Midbrain (tissue), 1 donor: ENCODE measurements at regions not wholly inside any gene's neighbourhood (a gene's known extent, or its start where the extent isn't known, plus 50 kb on each side); places are given as distances from the start of the nearest gene placed in this dataset.

Experiments
- DNase-seq: peaks from one replicate; lab custom pipeline; 2025; lab: John Stamatoyannopoulos, UW

DNA sequence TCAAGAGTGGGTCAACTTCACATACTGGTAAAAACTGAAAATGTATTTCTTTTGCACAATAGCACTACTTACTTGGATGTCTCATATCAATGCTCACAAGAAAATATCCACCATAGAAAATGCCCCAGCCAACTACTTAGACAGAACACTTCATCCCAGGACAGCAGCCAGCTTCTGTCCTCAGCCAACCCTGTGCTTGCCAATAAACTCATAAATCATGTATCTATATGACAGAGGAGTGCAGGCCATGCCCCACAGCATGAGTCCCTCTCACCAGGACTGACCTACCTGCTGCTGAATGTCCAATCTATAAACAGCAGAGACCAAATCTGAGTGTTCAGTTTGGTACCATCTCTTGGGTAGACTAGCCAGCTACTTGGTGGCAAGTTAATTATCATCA is 179.3 kb downstream of the OMA1 start:
- no peak for DNase-seq

DNA sequence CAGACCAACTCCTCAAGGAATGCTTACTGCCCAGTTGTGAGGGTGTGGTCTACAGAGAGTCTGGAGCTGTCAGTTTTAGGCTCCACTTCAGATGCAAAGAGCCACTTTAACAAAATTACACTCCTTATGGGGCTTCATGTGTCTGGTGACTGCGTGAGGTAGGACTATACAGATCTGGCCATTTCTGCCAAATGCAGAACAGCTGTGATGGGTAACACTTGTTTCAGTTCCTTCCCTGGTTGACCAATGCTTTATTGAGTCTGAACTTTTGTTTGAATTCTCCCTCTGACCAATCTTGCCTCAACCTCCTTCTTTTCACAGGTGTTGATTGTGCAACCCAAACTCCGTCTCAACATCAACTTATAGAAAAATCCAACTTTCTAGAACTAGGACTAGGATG is 181.2 kb downstream of the OMA1 start:
- no peak for DNase-seq

DNA sequence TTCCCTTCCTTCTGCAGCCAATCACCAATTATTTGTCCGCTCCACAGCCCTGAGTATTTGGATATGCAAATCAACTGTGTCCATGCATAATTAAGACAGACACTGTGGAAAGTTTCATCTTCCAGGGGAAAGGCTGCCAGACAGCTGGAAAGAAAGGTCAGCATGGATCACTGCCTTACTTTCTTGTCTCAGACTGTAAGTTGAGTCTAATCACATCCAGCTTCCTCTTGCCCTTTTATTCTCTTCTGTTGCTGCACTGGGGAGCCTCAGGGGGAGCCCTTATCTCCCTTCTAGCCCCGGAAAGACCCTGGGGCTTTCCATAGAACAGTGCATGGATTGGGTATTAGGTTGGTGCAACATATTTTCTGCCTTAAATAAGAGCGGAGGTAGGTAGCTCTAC is 182.9 kb downstream of the OMA1 start:
- no peak for DNase-seq

DNA sequence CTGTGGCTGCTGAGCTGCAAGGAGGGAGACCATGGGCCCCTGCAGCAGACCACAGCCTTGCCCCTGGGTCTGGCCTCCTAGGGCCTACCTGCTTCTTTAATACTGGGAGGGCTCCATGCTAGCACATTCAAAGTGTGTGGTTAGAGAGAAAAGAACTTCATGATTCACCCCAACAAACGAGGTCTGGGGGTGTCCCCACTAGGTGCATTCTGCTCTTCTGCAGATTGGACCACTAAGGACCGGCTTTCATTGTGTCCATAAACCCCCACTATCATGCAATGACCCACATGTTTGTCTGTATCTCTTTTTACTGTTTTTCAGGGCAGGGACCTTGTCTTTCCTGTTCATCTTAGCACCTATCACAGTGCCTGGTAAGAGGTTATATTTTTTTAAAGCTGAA is 185.4 kb downstream of the OMA1 start:
- no peak for DNase-seq

DNA sequence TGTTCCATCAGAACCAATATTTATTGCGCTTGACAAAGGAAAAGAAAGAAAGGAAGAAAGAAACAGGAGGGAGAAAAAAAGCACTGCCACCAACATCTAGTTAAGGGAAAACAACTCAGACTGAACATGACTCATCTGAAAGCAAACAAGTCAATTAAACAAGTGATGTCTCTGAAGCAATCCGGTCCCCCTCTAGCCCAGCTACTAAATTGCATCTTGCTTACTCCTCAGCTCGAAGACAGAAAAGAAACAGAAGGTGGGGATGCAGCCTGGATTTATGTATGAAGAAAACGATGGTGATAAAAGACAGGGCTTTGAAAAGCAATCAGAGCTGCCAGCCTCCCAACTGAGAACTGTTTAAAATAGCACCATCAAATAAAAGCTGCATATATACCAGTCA is 188.2 kb downstream of the OMA1 start:
- no peak for DNase-seq

DNA sequence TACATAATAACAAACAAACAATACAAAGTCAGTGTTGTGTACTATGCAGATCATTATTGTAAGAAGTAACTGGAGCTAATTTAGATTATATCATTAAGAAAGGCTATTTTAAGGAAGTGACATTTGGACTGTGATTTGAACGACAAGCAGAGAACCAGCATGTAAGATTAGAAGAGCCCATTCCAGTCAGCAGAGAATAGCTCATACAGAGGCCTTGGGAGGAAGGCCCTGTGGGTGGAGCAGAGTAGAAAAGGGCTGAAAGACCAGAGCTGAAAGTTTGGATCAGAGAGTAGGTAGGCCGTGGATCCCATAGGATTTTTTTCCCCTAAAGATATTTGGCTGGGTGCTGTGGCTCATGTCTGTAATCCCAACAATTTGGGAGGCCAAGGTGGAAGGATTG is 190.1 kb downstream of the OMA1 start:
- DNase-seq, result no peak

DNA sequence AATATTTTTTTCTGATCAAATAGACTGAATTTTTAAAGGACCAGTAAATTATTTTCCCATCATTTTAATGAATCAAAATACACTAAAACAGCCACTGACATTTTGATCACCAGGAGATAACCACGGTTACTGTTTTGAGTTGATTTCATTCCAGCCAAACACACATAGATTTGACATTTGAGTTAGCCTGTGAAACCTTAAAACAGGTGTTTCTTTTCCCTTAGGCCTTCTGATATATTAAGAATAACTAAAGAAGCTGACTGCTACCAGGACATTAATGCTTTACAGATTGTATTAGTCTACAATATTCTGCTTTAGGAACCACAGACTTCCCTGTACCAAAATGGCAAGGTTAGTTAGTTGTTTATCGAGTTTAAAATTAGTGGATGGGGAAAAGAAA is 193.4 kb downstream of the OMA1 start:
- DNase-seq, result no peak

DNA sequence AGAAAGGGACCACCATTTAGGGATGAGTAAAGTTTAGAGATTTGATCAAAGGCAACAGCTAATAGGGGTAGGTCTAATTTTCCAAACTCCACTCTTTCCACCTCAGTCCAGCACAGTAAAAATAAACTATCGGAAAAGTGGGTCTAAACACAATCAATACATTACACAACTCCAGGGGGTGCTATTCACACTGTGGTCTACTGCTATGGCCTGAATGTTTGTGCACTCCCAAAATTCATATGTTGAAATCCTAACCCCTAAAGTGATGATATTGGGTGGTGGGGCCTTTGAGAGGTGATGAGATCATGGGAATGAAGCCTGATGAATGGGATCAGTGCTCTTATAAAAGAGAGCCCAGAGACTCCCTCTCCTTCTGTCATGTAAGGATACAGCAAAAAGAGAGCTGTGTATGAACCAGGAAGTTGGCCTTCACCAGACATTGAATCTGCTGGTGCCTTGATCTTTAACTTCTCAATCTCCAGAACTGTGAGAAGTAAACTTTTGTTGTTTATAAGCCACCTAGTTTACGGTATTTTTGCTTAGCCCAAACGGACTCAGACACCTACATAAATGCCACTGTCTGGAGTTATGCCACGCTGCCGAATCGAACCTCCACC is 193.9 kb downstream of the OMA1 start:
- no peak for DNase-seq

DNA sequence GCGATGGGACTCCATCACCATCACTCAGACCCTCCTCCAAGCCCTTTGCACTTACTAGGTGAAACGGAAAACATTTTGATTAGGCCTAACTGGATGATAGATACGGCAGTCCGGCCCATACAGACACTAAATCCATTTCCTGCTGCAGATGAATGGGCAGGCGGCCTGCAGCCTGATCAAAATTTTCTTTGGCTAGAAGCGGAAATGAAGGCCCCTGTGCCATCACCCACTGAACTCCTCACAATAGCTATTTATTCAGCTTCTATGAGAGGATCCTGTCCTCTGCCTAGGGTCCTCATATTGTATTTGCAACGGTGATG is 200.5 kb downstream of the OMA1 start:
- DNase-seq, result no peak

DNA sequence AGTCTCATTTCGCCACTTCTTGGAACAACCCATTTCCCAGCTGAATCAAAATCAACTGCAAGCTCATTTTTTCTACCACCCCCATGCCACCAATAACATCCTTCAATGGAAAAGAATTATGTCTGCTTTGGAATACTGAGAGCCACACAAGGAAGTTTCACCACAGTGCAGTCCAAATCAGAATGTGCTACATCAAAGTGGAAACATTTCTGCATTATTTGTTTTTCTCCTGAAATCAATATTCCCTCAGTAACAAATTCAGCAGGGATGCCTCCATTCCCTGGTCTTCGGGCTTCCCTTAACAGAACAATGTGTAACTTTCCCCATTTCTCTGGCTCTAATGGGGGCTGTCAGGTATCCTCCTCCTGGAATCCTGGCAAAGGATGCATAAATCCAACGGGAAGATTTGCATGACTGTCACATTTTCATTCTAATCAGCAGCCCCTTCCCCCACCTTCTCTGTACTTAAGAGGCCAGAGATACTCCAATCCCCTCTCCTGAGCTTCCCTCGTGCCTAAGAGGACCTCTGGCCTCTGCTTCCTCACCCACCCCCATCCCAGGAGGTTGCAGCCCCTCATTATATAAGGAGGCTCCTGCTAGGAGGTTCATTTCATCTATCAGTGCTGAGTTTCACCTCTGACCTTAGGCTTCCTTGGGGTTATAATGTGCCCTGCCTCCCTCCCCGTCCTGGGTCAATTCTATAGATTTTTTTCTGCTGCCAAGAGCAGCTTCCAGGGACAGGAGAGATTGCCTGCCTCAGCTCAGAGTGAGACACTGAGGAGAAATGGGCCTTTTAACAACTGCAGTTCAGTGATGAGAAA is 201.1 kb downstream of the OMA1 start:
- no peak for DNase-seq

DNA sequence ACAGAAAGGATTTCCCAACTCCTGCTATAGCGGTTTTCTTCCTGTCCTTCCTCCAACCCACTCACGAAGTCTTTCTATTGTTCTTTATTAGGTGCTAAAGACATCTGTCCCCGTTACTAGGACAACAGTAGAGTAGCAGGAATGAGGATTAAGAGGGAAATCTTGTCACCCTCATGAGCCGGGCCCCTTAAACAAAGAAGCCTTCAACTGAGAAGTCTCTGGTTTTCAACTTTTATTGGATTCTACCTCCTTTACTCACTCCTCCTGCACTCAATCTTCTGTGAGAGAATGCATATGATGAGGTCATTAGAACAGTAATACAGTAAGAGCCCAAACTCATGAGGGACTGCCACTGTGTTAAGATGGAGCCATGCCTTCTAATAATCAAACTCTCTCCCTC is 206.3 kb downstream of the OMA1 start:
- DNase-seq, result no peak

DNA sequence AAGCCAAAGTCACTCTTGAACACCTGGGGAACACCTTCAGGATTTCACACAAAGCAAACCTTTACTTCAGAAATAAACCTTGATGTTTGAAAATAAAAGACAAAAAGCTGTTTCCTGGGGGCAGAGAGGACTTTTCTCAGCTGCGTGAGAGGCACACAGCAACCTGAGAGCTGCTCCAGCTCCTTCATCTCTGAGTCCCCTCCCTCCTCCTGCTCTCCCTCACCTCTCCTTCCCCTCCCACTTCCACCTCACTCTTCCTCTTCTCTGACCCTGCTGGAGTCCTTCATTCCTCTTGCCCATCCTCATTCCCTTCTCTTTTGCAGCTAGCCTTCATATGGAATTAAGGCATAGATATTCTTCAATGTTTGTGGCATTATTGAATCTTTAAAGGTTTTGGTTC is 208.4 kb downstream of the OMA1 start:
- DNase-seq, result no peak

DNA sequence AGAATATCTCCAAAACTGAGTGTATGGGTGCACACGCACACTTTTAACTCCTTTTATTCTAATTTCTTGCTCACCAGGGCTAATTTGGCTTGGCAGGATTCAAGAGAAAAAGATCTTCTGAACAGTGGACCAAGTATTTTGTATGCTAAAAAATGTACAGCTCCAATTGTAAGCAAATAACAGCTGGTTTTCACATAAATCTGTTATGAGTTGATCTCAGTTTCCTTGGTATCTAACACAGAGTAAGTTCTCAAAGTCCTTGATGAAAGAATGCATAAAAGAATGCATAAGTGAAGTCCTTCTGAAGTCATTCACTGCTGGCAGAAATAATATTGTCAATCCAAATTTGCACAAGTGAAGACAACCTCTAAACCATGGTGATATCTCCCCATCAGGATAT is 213.0 kb downstream of the OMA1 start:
- DNase-seq, result no peak

DNA sequence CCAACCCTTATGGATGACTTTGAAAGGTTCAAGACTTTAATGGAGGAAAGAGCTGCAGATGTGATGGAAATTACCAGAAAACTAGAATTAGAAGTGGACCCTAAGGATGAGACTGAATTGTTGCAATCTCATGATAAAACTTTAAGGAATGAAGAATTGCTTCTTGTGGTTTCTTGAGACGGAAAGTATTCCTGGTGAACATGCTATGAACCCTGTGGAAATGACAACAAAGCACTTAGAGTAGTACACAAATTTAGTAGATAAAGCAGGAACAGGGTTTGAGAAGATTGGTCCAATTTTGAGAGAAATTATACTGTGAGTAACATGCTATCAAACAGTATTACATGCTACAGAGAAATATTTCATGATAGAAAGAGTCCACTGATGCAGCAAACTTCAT is 215.4 kb downstream of the OMA1 start:
- DNase-seq, result no peak

DNA sequence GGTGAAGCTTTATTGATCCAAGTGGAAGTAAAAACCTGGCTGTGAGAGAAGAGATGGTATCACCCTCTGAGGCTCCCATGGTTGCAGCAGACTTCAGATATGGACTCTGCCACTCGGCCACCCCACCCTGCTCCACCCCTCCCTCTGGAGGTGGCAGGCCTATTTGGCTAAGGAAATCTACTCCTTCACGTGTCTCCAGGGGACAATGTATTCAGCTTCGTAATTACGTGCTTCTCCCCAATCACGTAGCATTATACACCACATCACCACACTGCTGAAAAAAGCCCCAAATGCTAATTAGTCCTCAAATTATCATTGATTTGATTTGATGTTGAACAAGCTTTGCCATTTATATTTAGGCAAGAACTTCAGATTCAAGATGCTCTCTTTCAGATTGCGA is 220.7 kb downstream of the OMA1 start:
- DNase-seq, result no peak

DNA sequence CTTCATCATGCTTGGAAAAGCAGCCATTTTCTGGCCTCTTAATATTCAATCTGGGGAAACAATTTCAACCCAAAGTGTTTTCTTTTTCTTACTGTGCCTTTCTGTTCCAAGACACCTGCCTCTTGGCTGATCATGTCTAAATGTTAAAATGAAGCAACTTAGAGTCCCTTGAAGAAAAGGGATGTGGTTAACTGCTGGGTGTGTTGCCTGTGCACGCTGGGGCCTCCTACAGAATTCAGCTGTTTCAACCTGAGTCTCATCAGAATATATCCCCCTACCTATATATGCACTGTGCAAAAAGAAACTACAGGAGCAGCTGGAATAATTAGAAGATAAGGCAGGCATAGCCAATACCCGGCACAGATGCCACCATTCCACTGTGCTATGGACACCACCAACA is 222.0 kb downstream of the OMA1 start:
- no peak for DNase-seq

DNA sequence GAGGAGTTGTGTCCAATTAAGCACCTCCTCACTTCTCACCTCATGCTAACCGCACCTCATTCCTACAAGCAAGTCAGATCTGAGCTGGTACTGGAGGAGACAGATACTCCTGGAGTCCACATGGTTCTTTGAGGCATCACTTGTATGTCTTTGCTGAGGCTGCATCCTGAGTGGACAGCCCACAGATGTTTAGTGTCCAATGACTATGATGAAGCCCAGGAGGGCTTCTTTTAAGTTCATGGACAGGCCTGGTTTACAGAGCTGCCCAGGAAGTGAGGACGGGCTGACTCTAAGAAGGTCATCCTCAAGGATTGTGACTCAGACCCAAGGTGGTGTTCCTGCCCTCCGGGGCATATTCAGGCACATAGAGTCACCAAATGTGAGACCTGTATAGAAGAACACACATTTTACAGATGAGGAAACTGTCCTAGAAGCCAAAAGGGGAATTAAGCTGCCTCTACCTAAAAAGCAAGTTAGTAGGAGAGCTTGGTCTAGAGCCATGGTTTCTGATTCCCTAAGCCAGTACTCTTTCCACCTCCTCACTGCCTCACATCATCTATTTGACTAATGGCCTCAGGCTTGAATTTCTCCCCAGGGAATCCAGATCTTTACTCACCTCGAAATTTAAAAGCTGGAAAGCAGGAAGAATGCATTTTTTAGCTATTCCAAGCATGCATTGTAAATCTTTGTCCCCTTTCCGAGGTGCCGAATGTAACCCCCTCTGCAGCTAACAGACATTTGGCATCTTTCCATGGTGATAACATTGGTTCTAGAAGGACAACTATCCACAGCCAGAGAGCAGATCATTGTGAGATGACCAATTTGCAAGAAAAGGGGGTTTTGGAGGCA is 228.1 kb downstream of the OMA1 start:
- DNase-seq, result no peak

DNA sequence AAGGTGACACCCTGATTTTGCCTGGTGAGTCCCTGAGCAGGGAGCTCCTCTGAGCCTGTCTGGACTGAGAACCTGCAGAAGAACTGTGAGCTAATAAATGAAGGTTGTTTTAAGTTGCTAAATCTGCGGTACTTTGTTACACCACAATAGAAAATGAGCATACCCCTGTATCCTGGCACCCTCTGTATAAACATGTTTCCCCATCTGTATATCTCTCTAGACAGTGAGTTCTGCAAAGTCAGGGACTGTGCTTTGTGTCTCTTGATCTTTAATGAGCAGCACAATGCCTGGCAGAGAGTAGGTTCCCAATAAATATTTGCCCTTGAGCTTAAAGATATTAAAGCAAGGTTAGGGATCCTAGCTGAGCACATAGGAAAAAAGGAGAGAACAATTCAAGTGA is 228.8 kb downstream of the OMA1 start:
- DNase-seq, result no peak

DNA sequence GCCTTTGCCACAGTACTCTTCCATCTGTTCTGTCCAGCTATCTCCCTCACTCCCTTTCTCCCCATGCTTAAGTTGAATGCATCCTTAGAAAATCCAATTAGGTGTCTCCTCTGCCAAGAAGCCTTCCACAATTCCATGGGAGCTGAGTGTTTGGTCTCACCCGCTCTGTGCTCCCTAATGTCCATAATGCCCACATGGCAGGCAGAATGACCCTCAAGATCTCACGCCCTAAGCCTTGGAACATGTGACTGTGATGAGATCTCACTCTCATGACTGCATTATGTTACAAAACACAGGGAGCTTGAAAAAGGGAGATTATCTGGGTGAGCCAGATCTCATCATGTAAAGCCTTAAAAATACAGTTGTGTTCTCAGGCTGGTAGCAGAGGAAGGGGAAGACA is 229.4 kb downstream of the OMA1 start:
- DNase-seq, result no peak

DNA sequence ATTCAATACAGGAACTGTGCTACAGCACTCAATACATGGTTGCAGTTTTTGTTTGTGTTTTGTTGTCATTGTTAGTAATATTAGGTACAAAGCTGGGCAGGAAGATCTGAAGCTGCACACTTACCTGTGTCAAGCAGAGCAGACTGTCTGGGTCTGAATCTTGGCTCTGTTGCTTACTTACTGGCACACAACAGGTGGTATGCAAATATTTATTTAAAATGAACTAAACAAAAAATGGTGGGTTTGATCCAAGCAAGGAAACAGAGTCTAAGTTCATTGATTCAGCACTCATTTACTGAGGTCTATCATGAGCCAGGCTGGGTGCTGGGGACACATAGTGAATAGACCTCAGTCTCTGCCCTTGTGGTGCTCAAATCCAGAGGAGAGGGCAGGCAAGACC is 230.4 kb downstream of the OMA1 start:
- DNase-seq, result no peak

DNA sequence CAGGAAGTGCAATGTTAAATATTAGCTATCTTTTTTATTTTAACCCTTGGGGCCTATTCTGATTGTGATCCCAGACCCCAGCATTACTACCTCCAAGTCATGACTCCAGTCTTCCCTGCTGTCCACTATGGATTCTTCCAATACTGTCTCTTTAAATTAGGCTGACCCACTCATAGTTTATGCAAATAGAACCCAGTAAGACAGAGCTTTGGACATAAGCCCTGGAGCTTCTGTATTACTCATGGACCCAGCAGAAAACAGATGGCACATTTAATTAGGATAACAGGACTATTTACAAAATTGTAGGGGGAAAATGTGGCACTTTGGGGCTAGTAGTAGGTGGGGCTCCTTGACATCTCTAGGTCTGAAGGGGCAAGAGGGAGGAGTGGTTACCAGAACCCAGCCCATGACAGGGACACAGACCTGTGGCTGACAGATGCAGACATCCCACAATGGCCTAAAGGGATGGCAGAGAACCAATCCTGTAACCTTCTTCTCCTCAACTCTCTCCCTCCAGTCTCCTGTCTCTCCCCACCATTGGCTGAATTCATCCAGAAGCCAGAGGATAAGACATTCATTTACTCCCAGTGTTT is 233.5 kb downstream of the OMA1 start:
- DNase-seq, result no peak

DNA sequence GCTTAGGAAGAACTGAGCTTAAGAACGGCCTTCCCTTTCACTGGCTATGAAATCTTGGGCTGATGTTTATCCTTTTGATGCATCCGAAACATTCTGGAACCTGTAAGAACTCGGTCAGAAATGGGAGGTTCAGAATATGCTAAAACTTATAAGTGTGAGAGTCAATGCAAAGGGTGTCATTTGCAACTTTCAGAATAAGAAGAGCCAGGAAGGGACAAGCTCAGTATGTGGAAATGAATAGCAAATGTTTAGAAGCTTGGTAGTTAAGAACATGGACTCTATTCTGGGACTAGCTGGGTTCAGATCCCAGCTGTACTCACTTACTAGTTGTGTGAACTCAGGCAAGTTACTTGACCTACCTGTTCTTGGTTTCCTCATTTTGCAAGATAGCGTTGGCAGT is 234.1 kb downstream of the OMA1 start:
- no peak for DNase-seq

DNA sequence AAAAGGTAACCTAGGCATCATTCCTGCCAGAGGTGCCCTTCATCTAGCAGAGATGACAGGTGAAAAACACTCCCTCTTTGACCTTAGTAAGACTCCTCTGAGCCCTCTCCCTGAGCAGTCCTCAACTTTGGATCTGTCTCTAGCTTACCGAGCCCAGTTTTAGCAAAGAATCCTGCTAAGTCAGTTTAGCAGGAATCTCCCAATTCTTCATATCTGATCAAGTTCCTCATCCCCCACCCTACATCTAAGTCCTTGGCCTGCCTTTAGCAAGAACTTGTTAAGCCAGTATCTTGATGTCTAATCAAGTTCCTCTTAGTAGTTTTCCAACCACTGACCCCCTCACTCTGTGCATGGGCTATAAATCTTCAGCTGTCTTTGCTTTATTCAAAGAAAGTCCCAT is 235.6 kb downstream of the OMA1 start:
- no peak for DNase-seq
